Loucy (cell line): ENCODE measurements at regions not wholly inside any gene's neighbourhood (a gene's known extent, or its start where the extent isn't known, plus 50 kb on each side); places are given as distances from the start of the nearest gene placed in this dataset.

ENCODE experiments used
- EZH2phosphoT487 ChIP-seq: fragments of 200-600 bp; IDR thresholded peaks from 2 replicates; pipeline ENCODE4 v1.6.1; 2018; ENCODE audit warnings: antibody characterized with exemption, mild to moderate bottlenecking, moderate library complexity, borderline replicate concordance
- TF ChIP-seq, protein P1 (sequence below): fragments of 200-600 bp; sonication (generic); conservative IDR thresholded peaks from 2 replicates; pipeline ENCODE4 v1.5.1; 2014; ENCODE audit warnings: mild to moderate bottlenecking, antibody characterized with exemption, low read length

DNA sequence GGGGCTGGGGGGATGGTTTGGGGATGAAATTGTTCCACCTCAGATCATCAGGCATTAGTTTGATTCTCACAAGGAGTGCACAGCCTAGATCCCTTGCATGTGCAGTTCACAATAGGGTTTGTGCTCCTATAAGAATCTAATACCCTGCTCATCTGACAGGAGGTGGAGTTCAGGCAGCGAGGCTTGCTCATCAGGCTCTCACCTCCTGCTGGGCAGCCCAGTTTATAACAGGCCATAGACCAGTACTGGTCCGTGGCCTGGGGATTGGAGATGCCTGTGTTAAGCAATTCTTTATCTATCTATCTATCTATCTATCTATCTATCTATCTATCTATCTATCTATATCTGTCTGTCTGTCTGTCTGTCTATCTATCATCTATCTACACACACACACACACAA is 525.3 kb upstream of the DAB1 start:
- TF ChIP-seq, protein P1, sequence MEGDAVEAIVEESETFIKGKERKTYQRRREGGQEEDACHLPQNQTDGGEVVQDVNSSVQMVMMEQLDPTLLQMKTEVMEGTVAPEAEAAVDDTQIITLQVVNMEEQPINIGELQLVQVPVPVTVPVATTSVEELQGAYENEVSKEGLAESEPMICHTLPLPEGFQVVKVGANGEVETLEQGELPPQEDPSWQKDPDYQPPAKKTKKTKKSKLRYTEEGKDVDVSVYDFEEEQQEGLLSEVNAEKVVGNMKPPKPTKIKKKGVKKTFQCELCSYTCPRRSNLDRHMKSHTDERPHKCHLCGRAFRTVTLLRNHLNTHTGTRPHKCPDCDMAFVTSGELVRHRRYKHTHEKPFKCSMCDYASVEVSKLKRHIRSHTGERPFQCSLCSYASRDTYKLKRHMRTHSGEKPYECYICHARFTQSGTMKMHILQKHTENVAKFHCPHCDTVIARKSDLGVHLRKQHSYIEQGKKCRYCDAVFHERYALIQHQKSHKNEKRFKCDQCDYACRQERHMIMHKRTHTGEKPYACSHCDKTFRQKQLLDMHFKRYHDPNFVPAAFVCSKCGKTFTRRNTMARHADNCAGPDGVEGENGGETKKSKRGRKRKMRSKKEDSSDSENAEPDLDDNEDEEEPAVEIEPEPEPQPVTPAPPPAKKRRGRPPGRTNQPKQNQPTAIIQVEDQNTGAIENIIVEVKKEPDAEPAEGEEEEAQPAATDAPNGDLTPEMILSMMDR, result no peak
- TF ChIP-seq EZH2phosphoT487, result no peak
